Stomach (tissue), 4 donors: ENCODE measurements at regions not wholly inside any gene's neighbourhood (a gene's known extent, or its start where the extent isn't known, plus 50 kb on each side); places are given as distances from the start of the nearest gene placed in this dataset.

ENCODE experiments used
- POLR2A ChIP-seq, 4 donors: fragments of 450-650 bp; IDR thresholded peaks; one replicate each; pipeline ENCODE4 v1.6.1; 2016; ENCODE audit warnings: antibody characterized with exemption in 4 of 4, control low read depth in 2 of 4, mild to moderate bottlenecking in 1 of 4, moderate library complexity in 1 of 4
- POLR2AphosphoS5 ChIP-seq, 3 donors: sonication (generic); formaldehyde crosslinking; IDR thresholded peaks; one replicate each; pipeline ENCODE4 v1.6.1; 2016; ENCODE audit warnings: antibody characterized with exemption in 3 of 3
- TF ChIP-seq, protein P1 (sequence below), 7 experiments: fragments of 450-650 bp in 4 of 7; fragments of 200-600 bp in 3 of 7; sonication (generic) in 3 of 7; IDR thresholded peaks; one replicate each; pipeline ENCODE4 v1.5.1; 2016 to 2019; ENCODE audit warnings: antibody characterized with exemption in 7 of 7, control low read depth in 2 of 7, mild to moderate bottlenecking in 1 of 7

- TF ChIP-seq, protein P1, sequence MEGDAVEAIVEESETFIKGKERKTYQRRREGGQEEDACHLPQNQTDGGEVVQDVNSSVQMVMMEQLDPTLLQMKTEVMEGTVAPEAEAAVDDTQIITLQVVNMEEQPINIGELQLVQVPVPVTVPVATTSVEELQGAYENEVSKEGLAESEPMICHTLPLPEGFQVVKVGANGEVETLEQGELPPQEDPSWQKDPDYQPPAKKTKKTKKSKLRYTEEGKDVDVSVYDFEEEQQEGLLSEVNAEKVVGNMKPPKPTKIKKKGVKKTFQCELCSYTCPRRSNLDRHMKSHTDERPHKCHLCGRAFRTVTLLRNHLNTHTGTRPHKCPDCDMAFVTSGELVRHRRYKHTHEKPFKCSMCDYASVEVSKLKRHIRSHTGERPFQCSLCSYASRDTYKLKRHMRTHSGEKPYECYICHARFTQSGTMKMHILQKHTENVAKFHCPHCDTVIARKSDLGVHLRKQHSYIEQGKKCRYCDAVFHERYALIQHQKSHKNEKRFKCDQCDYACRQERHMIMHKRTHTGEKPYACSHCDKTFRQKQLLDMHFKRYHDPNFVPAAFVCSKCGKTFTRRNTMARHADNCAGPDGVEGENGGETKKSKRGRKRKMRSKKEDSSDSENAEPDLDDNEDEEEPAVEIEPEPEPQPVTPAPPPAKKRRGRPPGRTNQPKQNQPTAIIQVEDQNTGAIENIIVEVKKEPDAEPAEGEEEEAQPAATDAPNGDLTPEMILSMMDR (IDR thresholded peaks at IDR 0.05): no peak
- TF ChIP-seq POLR2A (IDR thresholded peaks at IDR 0.05): no peak
- no peak for TF ChIP-seq POLR2AphosphoS5 (IDR thresholded peaks at IDR 0.05)
These were observed 56.5 kb upstream of the CST7 start for GRCh38 chr20:24892522-24892921.
